ENCODE measurements at regions not wholly inside any gene's neighbourhood (a gene's known extent, or its start where the extent isn't known, plus 50 kb on each side); places are given as distances from the start of the nearest gene placed in this dataset.

GRCh38 chr22:44428941-44429830 is 68.8 kb downstream of the RTL6 start:
- TF ChIP-seq GATA3 (IDR thresholded peaks at IDR 0.05; ENCODE audit: low read depth, low read length): no peak

- no peak for TF ChIP-seq GATA3 (IDR thresholded peaks at IDR 0.05; ENCODE audit: low read depth, low read length)
- TF ChIP-seq GATA2 (IDR thresholded peaks at IDR 0.05; ENCODE audit: low read depth, low read length): no peak
Measured at GRCh38 chr22:44427611-44428470, 70.2 kb downstream of the RTL6 start.

- TF ChIP-seq GATA2 (IDR thresholded peaks at IDR 0.05; ENCODE audit: low read depth, low read length) (no peak), GATA3 (IDR thresholded peaks at IDR 0.05; ENCODE audit: low read depth, low read length) (no peak)
Measured at GRCh38 chr22:44426981-44427380, 71.1 kb downstream of the RTL6 start.

- no peak for TF ChIP-seq GATA2 (IDR thresholded peaks at IDR 0.05; ENCODE audit: low read depth, low read length)
- no peak for TF ChIP-seq GATA3 (IDR thresholded peaks at IDR 0.05; ENCODE audit: low read depth, low read length)
Measured at GRCh38 chr22:44425694-44426045, 72.4 kb downstream of the RTL6 start.

DNA sequence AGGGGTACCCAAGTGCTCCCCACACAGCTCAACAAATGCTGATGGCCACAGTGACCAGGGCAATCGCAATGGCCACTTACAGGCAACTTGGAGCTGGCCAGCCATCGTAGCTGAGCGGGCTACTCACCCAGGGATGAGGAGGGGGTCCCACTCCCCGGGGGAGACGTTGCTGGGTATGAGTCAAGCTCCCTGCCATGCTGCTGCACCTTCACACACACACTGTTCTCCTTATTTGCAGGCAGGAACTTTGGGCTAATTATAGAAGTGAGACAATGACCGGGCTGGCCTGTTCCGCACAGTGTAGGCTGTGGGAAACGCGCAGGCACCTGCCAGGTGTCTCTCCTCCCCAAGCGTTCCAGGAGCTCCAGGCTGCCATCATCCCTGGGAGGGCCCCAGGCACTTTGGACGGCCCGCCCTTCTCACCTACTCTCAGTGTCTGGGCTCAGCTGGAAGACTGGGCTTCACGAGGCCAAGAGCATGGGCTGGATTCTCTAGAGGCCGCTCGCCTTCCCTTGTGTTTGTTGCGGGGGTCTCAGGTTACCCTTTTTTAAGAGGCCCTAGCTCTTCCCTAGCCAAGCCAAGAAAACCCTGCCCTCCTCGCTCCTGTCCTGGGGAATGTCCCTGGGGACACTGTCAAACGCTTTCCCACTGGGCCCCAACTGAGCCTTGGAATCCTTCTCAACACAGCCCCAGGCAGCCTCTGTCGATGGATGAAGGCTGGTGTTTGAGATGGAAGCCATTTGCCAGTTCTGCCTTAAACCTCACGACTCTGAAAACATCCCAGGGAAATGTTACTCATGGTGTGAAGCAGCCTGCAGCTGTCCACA is 73.0 kb downstream of the RTL6 start:
- TF ChIP-seq GATA2 (IDR thresholded peaks at IDR 0.05; ENCODE audit: low read depth, low read length): no peak
- TF ChIP-seq GATA3 (IDR thresholded peaks at IDR 0.05; ENCODE audit: low read depth, low read length): no peak

- TF ChIP-seq GATA3 (IDR thresholded peaks at IDR 0.05; ENCODE audit: low read depth, low read length) (no peak), GATA2 (IDR thresholded peaks at IDR 0.05; ENCODE audit: low read depth, low read length) (no peak)
Measured at GRCh38 chr22:44424359-44424682, 73.7 kb downstream of the RTL6 start.

GRCh38 chr22:44423556-44424358 is 74.3 kb downstream of the RTL6 start:
- TF ChIP-seq GATA2 (IDR thresholded peaks at IDR 0.05; ENCODE audit: low read depth, low read length) (no peak), GATA3 (IDR thresholded peaks at IDR 0.05; ENCODE audit: low read depth, low read length) (no peak)

DNA sequence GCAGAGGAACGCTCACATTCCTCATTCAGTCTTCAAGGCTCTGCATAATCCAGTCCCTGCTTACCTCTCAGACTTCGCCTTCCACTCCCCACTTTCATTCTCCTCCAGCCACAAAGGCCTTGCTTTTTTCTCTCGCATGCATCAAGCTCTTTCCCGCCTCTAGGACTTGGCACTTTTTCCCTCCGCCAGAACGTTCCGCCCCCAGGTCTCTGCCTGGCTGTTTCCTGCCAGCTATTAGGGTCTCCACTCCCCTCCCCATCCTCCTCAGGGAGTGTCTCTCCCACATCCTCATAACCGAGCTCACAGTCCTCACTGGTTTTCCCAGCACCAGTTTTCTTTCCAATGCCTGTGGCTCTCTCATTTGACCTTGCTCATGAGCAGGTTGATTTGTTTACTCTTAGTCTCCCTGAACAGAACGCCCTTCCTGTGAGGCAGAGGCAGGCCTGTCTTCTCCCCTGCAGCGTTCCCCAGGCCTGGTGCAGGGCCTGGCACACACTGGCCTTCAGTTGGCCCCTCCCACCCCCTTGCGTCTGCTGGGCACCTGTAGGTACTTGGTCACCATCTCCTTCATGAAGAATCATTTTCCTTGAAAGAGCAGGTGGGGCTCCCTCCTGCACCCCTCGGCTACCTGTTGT is 75.2 kb downstream of the RTL6 start:
- TF ChIP-seq GATA2 (IDR thresholded peaks at IDR 0.05; ENCODE audit: low read depth, low read length): no peak
- TF ChIP-seq GATA3 (IDR thresholded peaks at IDR 0.05; ENCODE audit: low read depth, low read length): no peak

- TF ChIP-seq GATA2 (IDR thresholded peaks at IDR 0.05; ENCODE audit: low read depth, low read length) (no peak), GATA3 (IDR thresholded peaks at IDR 0.05; ENCODE audit: low read depth, low read length) (no peak)
Measured at GRCh38 chr22:44419429-44419828, 78.6 kb downstream of the RTL6 start.

DNA sequence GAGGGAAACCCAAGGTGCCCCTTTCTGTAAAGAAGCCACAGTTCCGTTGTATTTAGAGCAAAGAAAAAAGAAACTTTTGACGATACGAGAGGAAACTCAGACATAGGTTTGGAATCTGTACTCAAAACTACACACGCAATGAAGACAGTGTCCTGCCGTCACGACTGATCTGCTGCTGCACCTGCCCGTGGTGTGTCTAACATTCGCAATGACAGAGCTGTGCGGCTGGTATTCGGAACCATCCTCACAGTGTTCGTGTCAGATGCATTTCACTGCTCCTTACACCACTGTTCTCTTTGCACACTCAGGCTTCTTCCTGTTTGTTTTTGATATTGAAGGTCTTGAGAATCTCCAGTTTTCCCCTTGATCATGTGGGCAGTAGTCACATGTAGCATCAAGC is 84.8 kb downstream of the RTL6 start:
- TF ChIP-seq GATA3 (IDR thresholded peaks at IDR 0.05; ENCODE audit: low read depth, low read length): no peak
- TF ChIP-seq GATA2 (IDR thresholded peaks at IDR 0.05; ENCODE audit: low read depth, low read length): no peak

GRCh38 chr22:44412136-44412731 is 85.8 kb downstream of the RTL6 start:
- TF ChIP-seq GATA2 (IDR thresholded peaks at IDR 0.05; ENCODE audit: low read depth, low read length) (no peak), GATA3 (IDR thresholded peaks at IDR 0.05; ENCODE audit: low read depth, low read length) (no peak)

GRCh38 chr22:44411226-44412135 is 86.6 kb downstream of the RTL6 start:
- TF ChIP-seq GATA2 (IDR thresholded peaks at IDR 0.05; ENCODE audit: low read depth, low read length) (no peak), GATA3 (IDR thresholded peaks at IDR 0.05; ENCODE audit: low read depth, low read length) (no peak)

Measured in SH-SY5Y (cell line).